Mucosa of descending colon (tissue), 3 donors: ENCODE measurements at regions not wholly inside any gene's neighbourhood (a gene's known extent, or its start where the extent isn't known, plus 50 kb on each side); places are given as distances from the start of the nearest gene placed in this dataset.

Experiments
- ATAC-seq: fragments of 200-7000 bp; cut with Tn5 transposase; one replicate; pipeline ENCODE4 v1.9.1; 2020; ENCODE audit warnings: mild to moderate bottlenecking, moderate library complexity
- DNase-seq, 3 donors: peaks; one replicate each; pipeline ENCODE4 v3.0.0-alpha.2; 2020
- H3K36me3 ChIP-seq: fragments of 200-600 bp; one replicate; pipeline ENCODE4 v1.8.0; 2021; ENCODE audit warnings: low read depth, mild to moderate bottlenecking
- H3K4me1 ChIP-seq: fragments of 200-600 bp; one replicate; pipeline ENCODE4 v1.8.0; 2021; ENCODE audit warnings: low read depth, mild to moderate bottlenecking
- H3K4me3 ChIP-seq: fragments of 200-600 bp; one replicate; pipeline ENCODE4 v1.8.0; 2021; ENCODE audit warnings: mild to moderate bottlenecking
- H3K9me3 ChIP-seq: fragments of 200-600 bp; one replicate; pipeline ENCODE4 v1.8.0; 2021; ENCODE audit warnings: mild to moderate bottlenecking
- intact Hi-C, 2 donors: fragments of 100-400 bp; cut with DNase I in 1 of 2; cut with micrococcal nuclease in 1 of 2; formaldehyde crosslinking; loops; one replicate each; pipeline versions ENCODE4 v1.11.0 to v1.11.1; 2022; cut with DNase I, micrococcal nuclease
- TF ChIP-seq, protein P1 (sequence below): fragments of 200-600 bp; IDR thresholded peaks from one replicate; pipeline ENCODE4 v1.8.0; 2022; ENCODE audit warnings: antibody characterized with exemption, mild to moderate bottlenecking
- donor health status: DM: no; HTN: no; CAD: no; lungs with moderate emphysema.
- donor health status: DM: no; HTN: no; CAD: no.
- donor health status: DM: no; HTN: yes; CAD: no.

DNA sequence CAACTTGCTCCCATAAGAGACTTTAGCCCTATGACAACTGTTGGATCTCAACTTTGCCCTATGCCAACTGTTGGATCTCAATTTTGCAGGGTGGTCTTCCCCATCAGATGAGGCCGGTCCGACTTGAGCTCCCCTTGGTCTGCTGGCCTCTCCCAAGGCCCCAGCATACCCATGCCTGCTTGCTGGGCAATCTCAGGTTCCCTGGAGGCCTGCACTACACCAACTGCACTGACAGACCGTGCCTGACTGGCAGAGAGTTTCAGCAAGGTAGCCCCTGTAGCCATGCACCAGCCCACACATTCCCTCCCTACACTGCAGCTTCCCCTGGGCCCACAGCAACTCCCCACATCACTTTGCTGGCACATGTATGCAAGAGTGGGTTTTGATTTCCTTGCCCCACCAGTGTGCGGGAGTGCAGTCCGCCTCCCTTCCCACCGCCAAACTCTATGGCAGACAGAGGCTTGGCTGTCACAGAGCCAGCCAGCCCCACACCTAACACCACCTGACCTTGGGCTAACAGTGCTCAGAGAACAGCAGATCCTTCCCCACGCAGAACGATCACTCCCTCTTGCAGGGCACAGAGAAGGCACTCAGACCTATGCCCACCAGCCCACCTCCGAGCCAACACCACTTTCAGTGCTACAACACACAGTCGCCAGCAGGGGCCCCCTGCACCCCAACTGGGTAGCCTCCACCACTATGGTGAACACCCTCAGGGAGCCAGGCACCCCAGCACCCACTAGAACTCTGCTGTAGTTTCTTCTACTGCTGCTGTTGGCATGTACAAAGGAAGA, 279.9 kb upstream of the COX7C start:
- no peaks in the 10 kb centered on the region for H3K9me3 ChIP-seq
- H3K4me3 ChIP-seq = no peak overlapping the region
- TF ChIP-seq, protein P1, sequence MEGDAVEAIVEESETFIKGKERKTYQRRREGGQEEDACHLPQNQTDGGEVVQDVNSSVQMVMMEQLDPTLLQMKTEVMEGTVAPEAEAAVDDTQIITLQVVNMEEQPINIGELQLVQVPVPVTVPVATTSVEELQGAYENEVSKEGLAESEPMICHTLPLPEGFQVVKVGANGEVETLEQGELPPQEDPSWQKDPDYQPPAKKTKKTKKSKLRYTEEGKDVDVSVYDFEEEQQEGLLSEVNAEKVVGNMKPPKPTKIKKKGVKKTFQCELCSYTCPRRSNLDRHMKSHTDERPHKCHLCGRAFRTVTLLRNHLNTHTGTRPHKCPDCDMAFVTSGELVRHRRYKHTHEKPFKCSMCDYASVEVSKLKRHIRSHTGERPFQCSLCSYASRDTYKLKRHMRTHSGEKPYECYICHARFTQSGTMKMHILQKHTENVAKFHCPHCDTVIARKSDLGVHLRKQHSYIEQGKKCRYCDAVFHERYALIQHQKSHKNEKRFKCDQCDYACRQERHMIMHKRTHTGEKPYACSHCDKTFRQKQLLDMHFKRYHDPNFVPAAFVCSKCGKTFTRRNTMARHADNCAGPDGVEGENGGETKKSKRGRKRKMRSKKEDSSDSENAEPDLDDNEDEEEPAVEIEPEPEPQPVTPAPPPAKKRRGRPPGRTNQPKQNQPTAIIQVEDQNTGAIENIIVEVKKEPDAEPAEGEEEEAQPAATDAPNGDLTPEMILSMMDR = no peak
- no peaks in the 10 kb centered on the region for H3K36me3 ChIP-seq
- ATAC-seq (no peak), DNase-seq (no peak)
- intact Hi-C loops = no loop called here
- no peaks in the 10 kb centered on the region for H3K4me1 ChIP-seq

DNA sequence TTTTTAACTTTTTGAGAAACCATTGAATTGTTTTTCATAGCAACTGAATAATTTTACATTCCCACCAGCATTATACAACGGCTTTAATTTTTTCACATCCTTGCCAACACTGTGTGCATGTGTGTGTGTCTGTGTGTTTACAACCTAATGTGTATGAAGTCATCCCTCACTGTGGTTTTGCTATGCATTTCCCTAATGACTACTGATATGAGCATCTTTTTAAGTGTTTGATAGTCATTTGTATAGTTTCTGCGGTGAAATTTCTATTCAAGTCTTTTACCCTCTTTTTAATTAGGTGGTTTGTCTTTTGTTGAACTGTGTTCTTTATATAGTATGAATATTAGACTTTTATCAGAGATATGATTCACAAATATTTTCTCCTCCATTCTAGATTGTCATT, 263.1 kb upstream of the COX7C start:
- H3K9me3 ChIP-seq = no peaks in the 10 kb centered on the region
- no peak for DNase-seq
- TF ChIP-seq, protein P1 = no peak
- H3K36me3 ChIP-seq = no peaks in the 10 kb centered on the region
- ATAC-seq = no peak
- intact Hi-C loops = no loop called here
- H3K4me3 ChIP-seq = no peak overlapping the region
- no peaks in the 10 kb centered on the region for H3K4me1 ChIP-seq

DNA sequence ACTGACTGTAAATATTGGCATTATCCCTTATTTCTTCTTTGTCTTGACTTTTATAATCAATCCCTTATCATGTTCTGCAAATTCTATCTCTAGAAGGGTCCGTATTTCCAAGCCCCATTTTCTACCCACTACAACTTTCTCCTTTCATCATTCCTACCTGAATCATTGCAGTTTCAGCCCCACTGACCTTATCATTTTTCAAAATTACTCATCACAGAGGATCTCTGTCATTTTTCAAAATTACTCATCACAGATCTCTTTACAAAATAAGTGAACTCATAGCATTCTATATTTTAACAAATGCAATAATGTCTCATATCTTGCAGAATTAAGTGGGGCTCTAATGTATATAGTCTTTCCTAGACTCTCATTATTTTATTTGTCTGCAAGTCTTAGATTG, 256.9 kb upstream of the COX7C start:
- Histone ChIP-seq H3K4me3 (no peak overlapping the region), H3K36me3 (no peaks in the 10 kb centered on the region), H3K9me3 (no peaks in the 10 kb centered on the region), H3K4me1 (no peaks in the 10 kb centered on the region)
- TF ChIP-seq, protein P1 = no peak
- intact Hi-C loops = no loop called here
- ATAC-seq (no peak), DNase-seq (no peak)

- H3K4me3 ChIP-seq = no peak overlapping the region
- no peaks in the 10 kb centered on the region for H3K36me3 ChIP-seq
- DNase-seq = no peak
- H3K9me3 ChIP-seq = no peaks in the 10 kb centered on the region
- no peak for ATAC-seq
- intact Hi-C loops = no loop called here
- no peaks in the 10 kb centered on the region for H3K4me1 ChIP-seq
- TF ChIP-seq, protein P1 = no peak
Observed at GRCh38 chr5:86371061-86371460, 246.7 kb upstream of the COX7C start.

GRCh38 chr5:86374611-86375010, 243.1 kb upstream of the COX7C start:
- H3K4me1 ChIP-seq = no peaks in the 10 kb centered on the region
- no peaks in the 10 kb centered on the region for H3K9me3 ChIP-seq
- TF ChIP-seq, protein P1 = no peak
- intact Hi-C loops = no loop called here
- H3K36me3 ChIP-seq = no peaks in the 10 kb centered on the region
- DNase-seq (no peak), ATAC-seq (no peak)
- no peak overlapping the region for H3K4me3 ChIP-seq
